Progenitor cell of endocrine pancreas (in vitro differentiated cells): ENCODE measurements at regions not wholly inside any gene's neighbourhood (a gene's known extent, or its start where the extent isn't known, plus 50 kb on each side); places are given as distances from the start of the nearest gene placed in this dataset.

Experiments
- DNase-seq: peaks from one replicate; pipeline ENCODE4 v3.0.0; 2021; ENCODE audit warnings: low spot score; ENCODE audit not compliant: unreplicated experiment
- H3K27ac Mint-ChIP-seq: 2 replicates; pipeline ENCODE4 v1.8.0; 2021; ENCODE audit warnings: mild to moderate bottlenecking, moderate library complexity, mixed read lengths
- H3K27me3 Mint-ChIP-seq: 2 replicates; pipeline ENCODE4 v1.8.0; 2021; ENCODE audit warnings: mixed read lengths
- H3K36me3 Mint-ChIP-seq: 2 replicates; pipeline ENCODE4 v1.8.0; 2022; ENCODE audit warnings: mixed read lengths; ENCODE audit not compliant: insufficient read depth
- H3K4me1 Mint-ChIP-seq: 2 replicates; pipeline ENCODE4 v1.8.0; 2021; ENCODE audit warnings: low read depth, mixed read lengths
- H3K4me3 Mint-ChIP-seq: 2 replicates; pipeline ENCODE4 v1.8.0; 2021; ENCODE audit warnings: low read depth, mild to moderate bottlenecking, moderate library complexity, mixed read lengths
- H3K9me3 Mint-ChIP-seq: 2 replicates; pipeline ENCODE4 v1.8.0; 2021; ENCODE audit warnings: low read depth, mixed read lengths
- CTCF ChIP-seq: fragments of 200-600 bp; sonication (generic); IDR thresholded peaks from one replicate; pipeline ENCODE4 v1.5.0; 2021; ENCODE audit warnings: antibody characterized with exemption, mild to moderate bottlenecking; ENCODE audit not compliant: unreplicated experiment

DNA sequence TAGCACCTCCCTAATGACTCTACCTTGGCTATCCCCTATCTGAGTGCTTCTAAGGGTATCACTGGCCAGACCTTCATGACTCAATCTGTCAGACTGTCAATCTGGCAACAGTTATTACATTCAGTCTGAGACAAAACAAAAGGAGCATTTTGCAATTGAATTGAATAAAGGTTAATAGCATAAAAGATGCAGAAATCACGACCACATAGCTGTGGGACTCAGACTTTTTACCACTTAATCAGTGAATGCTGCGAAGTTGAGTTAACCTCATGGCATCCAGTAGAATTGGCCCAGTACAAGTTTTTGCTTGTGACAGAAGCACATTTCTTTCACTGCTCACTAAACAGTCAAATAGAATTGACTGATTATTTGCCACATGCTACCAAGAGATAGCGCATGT is 480.7 kb upstream of the DPPA4 start:
- no peak overlapping the region for H3K4me3 Mint-ChIP-seq
- TF ChIP-seq CTCF, result no peak
- H3K36me3 Mint-ChIP-seq, result no peaks in the 10 kb centered on the region
- no peaks in the 10 kb centered on the region for H3K4me1 Mint-ChIP-seq
- no peaks in the 10 kb centered on the region for H3K27me3 Mint-ChIP-seq
- no peak for DNase-seq
- H3K9me3 Mint-ChIP-seq, result no peaks in the 10 kb centered on the region
- H3K27ac Mint-ChIP-seq, result no peak overlapping the region

DNA sequence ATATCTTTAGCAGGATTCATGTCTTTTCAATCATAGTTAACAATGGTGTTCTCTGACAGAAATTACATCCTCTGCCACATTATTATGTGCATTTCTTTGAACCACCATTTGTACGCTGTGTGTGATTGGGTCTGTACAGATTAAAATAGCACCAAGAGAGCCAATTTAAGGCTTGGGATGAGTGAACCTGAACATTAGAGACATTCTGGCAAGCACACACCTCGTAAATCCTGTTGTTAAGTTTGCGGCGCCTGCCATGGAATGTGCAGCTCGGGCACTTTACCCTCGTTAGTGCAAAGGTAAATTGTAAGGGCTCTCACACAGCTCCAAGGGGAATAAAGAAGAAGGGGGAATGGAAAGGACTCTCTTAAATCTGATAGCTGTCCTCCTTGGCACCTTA is 482.4 kb upstream of the DPPA4 start:
- Mint-ChIP-seq H3K4me3 (no peak overlapping the region), H3K27me3 (no peaks in the 10 kb centered on the region), H3K4me1 (no peaks in the 10 kb centered on the region), H3K36me3 (no peaks in the 10 kb centered on the region), H3K27ac (no peak overlapping the region), H3K9me3 (no peaks in the 10 kb centered on the region)
- DNase-seq, result no peak
- no peak for TF ChIP-seq CTCF

GRCh38 chr3:109825971-109826810 is 488.8 kb upstream of the DPPA4 start:
- Mint-ChIP-seq H3K4me1 (no peaks in the 10 kb centered on the region), H3K4me3 (no peak overlapping the region), H3K27me3 (no peaks in the 10 kb centered on the region), H3K36me3 (no peaks in the 10 kb centered on the region), H3K27ac (no peak overlapping the region), H3K9me3 (peaks cover 3% of the 10 kb centered on the region)
- no peak for DNase-seq
- TF ChIP-seq CTCF, result no peak

DNA sequence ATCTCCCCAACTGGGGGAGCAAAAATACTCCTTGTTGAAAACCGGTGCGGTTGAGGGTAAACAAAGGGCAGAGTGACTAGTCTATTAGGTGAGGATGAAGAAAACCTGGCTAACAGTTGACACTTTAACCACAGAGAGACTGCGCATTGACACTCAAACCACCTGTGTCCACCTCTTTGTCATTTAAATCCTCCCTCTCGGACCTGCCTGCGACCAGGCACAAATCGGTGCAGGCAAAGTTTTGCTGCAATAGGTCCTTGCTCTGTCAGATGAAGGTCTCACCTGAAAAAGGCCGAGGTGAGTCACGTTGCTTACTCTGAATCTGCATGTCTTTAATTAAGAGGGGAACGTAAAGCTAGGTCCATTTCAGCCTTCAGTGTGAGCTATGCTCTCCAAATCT is 494.1 kb upstream of the DPPA4 start:
- no peak overlapping the region for H3K4me3 Mint-ChIP-seq
- H3K27me3 Mint-ChIP-seq, result no peaks in the 10 kb centered on the region
- no peak for TF ChIP-seq CTCF
- no peak for DNase-seq
- H3K4me1 Mint-ChIP-seq, result no peaks in the 10 kb centered on the region
- H3K9me3 Mint-ChIP-seq, result peaks cover 3% of the 10 kb centered on the region
- no peaks in the 10 kb centered on the region for H3K36me3 Mint-ChIP-seq
- H3K27ac Mint-ChIP-seq, result no peak overlapping the region

DNA sequence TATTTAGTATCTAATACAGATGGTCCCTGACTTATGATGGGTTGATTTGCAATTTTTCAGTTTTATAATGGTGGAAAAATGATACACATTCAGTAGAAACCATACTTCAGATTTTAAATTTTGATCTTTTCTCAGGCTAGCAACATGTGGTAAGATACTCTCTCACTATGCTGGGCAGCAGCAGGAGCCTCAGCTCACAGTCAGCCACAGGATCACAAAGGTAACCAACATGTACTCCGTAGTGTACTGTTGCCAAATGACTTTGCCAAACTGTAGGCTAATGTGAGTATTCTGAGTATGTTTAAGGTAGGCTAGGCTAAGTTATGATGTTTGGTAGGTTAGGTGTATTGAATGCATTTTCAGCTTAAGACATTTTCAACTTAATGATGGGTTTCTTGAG is 498.6 kb upstream of the DPPA4 start:
- TF ChIP-seq CTCF, result no peak
- no peaks in the 10 kb centered on the region for H3K36me3 Mint-ChIP-seq
- H3K27me3 Mint-ChIP-seq, result no peaks in the 10 kb centered on the region
- no peak overlapping the region for H3K4me3 Mint-ChIP-seq
- peaks cover 2% of the 10 kb centered on the region for H3K9me3 Mint-ChIP-seq
- H3K27ac Mint-ChIP-seq, result no peak overlapping the region
- H3K4me1 Mint-ChIP-seq, result peaks cover 2% of the 10 kb centered on the region
- no peak for DNase-seq
